Fibroblast of pulmonary artery (primary cell): ENCODE measurements at regions not wholly inside any gene's neighbourhood (a gene's known extent, or its start where the extent isn't known, plus 50 kb on each side); places are given as distances from the start of the nearest gene placed in this dataset.

Experiments
- DNase-seq: peaks from one replicate; pipeline ENCODE4 v3.0.0-alpha.2; 2010; ENCODE audit warnings: low read depth
- H3K4me3 ChIP-seq: replicated peaks from 2 replicates; pipeline ENCODE4 v1.5.1; 2011; ENCODE audit warnings: low read depth, mild to moderate bottlenecking, control low read depth, low read length, moderate library complexity
- TF ChIP-seq, protein P1 (sequence below): IDR thresholded peaks from 2 replicates; pipeline ENCODE4 v1.5.1; 2011; ENCODE audit warnings: mild to moderate bottlenecking, control low read depth, low read length, inconsistent platforms; ENCODE audit errors: missing control alignments

DNA sequence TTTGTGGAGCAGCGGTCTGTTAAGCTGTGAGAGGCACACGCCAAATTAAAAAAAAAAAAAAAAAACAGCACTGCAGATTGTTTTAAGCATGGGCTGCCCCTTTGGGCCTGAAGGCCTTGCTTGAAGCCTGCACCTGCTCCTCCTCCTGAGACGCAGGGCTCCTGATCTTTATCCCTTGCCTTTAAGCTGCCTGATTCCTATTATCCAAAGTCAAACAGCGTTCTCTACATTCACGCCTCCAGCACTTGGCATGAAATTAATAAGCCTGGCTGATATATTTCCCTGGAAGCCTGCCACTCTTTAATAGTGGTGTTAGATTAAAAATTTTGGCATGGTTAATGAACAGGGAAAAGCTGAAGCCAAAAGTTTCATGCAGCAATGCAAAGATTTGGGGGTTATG, 163.9 kb downstream of the FAXC start:
- TF ChIP-seq, protein P1, sequence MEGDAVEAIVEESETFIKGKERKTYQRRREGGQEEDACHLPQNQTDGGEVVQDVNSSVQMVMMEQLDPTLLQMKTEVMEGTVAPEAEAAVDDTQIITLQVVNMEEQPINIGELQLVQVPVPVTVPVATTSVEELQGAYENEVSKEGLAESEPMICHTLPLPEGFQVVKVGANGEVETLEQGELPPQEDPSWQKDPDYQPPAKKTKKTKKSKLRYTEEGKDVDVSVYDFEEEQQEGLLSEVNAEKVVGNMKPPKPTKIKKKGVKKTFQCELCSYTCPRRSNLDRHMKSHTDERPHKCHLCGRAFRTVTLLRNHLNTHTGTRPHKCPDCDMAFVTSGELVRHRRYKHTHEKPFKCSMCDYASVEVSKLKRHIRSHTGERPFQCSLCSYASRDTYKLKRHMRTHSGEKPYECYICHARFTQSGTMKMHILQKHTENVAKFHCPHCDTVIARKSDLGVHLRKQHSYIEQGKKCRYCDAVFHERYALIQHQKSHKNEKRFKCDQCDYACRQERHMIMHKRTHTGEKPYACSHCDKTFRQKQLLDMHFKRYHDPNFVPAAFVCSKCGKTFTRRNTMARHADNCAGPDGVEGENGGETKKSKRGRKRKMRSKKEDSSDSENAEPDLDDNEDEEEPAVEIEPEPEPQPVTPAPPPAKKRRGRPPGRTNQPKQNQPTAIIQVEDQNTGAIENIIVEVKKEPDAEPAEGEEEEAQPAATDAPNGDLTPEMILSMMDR: no peak
- DNase-seq: no peak
- H3K4me3 ChIP-seq: no peak overlapping the region

DNA sequence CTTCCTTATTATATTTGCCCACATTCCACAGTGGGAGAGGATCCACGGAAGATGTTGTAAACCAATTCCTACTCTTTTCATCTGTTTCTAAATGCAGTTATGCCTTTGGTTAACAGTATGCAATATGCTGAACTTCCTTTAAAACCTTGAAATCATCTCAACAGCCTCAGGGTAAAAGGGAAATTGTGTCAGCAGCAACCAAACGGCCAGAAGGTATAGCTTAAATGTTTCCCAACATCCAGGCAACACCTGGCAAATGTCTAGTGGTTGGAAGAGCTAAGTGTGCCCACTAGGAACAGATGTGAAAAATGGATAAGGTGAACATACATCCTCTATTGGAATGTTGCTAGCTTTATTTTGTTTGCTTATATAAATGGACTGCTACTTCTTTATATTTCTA, 164.8 kb downstream of the FAXC start:
- DNase-seq: no peak
- TF ChIP-seq, protein P1: no peak

DNA sequence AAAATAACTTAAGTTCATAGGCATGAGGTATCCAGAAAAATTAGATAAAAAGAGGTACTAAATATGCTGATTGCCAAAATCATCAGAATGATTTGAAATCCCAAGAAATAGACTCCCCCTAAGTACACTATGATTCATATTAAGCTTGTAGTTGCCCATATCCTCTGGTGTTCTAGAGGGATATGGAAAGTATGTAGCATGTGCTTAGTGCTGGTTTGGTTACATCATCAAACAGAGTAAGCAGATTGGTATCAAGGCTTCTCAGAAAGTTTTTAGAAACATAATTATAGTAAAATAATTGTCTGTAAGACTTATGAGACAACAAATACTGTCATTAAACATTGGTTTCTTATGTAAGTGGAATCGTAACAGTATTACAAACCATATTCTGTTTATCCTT, 166.4 kb downstream of the FAXC start:
- TF ChIP-seq, protein P1: no peak
- DNase-seq: no peak
- H3K4me3 ChIP-seq: no peak overlapping the region

More for the DNA sequence above, 164.8 kb downstream of the FAXC start:
- H3K4me3 ChIP-seq: no peak overlapping the region

DNA sequence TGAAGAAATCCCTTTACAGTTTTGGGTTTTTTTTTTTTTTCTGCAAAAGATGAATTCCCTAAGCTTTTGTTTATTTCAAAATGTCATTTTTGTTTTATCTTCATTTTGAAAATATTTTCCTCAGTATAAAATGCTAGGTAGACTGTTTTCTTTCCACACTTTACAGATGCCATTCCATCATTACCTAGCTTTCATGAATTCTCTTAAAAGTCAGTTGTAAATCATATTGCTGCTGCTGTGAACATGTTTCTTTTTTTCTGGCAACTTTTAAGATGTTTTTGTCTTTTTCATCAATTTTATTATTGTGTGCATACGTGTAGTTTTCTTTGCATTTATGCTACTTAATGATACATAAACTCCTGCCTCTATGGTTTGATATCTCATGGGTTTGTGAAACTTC, 168.3 kb downstream of the FAXC start:
- no peak overlapping the region for H3K4me3 ChIP-seq
- TF ChIP-seq, protein P1: no peak
- no peak for DNase-seq

DNA sequence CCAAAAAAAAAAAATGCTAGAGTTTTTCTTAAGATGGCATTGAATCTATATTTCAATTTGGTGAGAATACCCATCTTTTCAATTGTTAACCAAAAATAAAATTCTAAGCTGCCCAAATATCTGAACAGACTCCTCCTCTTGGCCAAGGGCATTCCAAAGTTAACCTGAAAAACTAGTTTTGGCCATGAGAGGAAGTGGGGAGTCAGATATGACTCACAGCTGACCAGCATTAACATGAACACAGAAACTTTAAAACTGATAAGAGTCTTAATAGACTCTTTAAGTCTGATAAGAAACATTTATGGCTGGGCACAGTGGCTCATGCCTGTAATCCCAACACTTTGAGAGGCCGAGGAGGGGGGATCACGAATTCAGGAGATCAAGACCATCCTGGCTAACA, 171.3 kb downstream of the FAXC start:
- TF ChIP-seq, protein P1: no peak
- DNase-seq: no peak
- H3K4me3 ChIP-seq: no peak overlapping the region

DNA sequence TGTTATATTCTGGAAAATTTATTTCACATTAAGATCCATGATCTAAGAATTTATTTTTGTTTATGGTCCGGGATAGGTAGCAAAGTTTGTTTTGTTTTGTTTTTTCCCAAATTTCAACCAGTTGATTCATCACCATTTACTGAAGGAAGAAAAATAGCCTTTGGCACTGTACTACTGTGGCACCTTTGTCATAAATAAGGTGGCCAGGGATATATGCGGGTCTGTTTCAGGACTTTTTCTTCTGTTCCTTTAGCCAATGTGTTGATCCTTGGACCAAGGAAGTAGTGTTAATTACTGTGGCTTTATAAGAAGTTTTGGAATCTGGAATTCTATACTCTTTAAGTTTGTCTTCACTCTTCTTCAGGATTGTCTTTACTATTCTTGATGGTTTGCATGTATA, 171.7 kb downstream of the FAXC start:
- DNase-seq: no peak
- no peak overlapping the region for H3K4me3 ChIP-seq
- TF ChIP-seq, protein P1: no peak

DNA sequence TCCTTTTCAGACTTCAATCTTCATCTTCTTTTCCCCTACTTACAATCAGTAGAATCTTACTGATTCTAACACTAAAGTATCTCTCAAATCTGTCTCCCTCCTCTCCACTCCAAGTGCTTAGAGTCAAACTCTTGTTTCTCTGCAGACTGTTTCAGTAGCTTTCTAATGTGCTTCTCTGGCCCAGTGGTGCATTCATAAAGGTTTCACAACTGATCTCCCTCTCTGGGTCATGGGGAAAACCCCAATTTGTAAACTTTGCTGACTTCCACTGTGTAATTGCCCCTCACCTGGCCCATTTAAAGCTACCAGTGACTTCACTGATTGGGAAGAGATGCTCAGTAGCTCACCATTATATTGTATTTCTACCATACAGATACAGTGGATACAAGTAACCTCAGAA, 183.6 kb downstream of the FAXC start:
- DNase-seq: no peak
- no peak overlapping the region for H3K4me3 ChIP-seq
- TF ChIP-seq, protein P1: no peak
